HG03135 (cell line): ENCODE measurements at regions not wholly inside any gene's neighbourhood (a gene's known extent, or its start where the extent isn't known, plus 50 kb on each side); places are given as distances from the start of the nearest gene placed in this dataset.

Experiments
- ATAC-seq: cut with Tn5 transposase; IDR thresholded peaks from one replicate; pipeline ENCODE4 v1.9.1; 2021; ENCODE audit warnings: mild to moderate bottlenecking, moderate library complexity; ENCODE audit not compliant: unreplicated experiment

- no peak for ATAC-seq
These were observed 561.2 kb downstream of the HAO1 start for GRCh38 chr20:7378864-7379605.

DNA sequence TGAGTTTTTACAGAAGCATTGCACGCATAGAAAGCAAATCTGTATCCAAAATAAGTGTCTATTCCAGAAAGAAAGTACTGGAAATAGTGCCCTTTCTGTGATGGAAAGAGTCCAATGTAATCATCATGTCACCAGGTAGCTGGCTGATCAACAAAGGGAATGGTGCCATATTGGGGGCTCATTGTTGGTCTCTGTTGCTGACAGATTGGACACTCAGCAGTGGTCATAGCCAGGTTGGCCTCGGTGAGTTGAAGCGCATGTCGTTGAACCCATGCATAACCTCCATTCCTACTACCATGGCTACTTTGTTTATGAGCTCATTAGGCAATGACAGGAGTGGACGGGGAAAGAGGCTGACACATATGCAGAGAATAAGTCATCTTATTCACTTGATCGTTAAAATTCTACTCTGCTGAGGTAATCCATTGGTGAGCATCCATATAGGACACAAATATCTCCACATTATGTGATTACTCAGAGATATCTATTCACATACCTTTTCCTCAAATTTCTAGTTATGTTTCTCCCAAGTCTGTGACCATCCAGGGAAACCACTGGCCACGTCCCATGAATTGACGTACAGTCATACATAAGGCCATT lies 560.5 kb downstream of the HAO1 start:
- ATAC-seq, result no peak

DNA sequence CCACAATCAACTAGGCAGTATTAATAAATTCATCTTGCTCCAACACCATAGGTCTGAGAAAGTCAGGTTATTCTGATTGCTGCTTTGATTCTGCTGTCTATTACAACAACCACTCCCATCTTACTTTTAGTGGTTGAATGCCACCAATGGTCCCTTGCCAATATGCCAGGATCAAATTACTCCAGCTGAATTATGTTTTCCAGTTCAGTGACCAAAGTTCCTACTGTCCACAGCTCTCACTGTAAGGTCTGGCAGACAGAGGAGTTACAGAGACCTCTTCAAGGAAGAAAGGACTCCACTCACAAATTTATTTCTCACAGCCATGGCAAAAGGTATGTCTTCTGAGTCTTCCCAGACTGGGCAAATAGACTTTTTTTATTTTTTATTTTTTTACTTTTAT lies 557.0 kb downstream of the HAO1 start:
- ATAC-seq, result no peak

DNA sequence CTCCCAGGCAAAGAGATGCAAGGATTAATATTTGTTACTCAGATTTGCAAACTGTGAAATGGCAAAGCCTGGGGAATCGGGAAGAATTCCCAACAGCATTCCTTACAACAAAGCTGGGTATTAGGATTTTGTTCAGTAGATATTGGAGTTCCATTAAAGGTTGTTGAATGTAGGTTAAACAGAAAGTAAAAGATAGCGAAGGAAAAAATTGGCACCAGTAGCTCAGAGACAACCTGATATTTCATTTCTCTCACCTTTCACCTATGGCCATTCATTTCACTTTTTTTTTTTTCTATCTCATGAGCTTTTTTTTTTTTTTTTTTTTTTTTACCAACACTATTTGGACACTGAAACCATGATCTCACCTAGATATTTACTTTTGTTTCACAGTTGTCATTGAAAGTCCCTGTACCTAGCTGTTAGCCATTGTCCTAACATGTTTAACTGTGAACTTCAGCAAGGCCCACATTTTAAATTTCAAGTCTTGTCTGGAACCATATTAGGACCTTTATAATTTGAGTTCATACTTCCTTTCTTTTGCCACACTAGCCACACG lies 552.5 kb downstream of the HAO1 start:
- no peak for ATAC-seq

- no peak for ATAC-seq
These were observed 551.0 kb downstream of the HAO1 start for GRCh38 chr20:7389216-7389615.

GRCh38 chr20:7392542-7393206 lies 547.6 kb downstream of the HAO1 start:
- no peak for ATAC-seq

DNA sequence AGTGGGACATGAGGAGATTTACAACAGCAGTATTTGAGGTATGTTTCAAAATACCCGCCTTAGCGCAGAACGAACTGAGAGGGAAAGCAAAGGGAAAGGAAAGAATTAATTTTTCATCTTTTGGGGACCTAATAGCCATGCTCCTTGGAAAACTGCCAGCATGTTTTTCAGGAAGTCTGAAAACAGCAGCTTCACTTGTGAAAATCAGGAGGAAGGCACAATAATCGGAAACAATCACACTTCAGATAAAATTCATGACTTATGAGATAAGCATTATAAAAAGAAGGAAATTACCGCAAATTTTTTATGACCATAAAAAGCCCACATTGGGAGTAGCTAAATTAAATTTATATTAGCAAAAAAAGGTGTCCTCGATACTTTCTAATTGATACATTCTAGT lies 541.1 kb downstream of the HAO1 start:
- no peak for ATAC-seq

DNA sequence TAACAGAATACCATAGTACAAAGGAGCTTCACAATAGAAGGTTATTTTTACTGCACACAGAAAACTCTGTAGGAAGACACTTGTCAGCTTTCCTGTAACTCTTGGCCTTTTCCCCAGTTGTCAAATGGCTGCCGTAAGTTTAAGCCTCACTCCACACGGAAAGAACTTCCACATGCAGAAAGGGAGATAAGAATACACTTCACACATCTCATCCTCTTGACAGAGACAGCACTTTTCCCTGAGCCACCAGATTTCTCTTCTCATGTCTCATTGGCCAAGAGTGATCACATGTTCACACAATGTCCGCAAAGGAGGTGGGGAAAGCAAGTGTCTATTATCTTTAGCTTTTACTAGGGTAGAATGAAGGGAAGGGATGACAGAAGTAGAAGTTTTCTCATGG lies 540.7 kb downstream of the HAO1 start:
- no peak for ATAC-seq

DNA sequence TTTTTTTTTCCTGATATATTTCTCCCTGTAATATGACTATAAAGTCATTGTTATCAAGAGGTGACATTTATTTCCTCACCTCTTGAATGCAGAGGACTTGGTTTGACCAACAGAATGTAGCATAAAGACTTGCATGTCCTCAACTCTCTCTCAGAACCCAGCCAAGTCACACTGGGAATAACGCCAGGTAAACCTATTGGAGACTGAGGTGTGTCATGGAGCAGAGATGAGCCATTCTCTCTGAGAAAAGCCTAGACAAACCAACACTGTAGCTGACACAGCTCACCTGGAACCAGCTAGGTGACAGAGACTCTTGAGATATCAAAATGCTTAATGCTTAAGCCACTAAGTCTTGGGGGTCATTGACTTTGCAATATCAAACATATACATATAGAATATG lies 533.6 kb downstream of the HAO1 start:
- no peak for ATAC-seq

GRCh38 chr20:7410150-7410549 lies 530.1 kb downstream of the HAO1 start:
- no peak for ATAC-seq

GRCh38 chr20:7411075-7411474 lies 529.2 kb downstream of the HAO1 start:
- ATAC-seq, result no peak

- ATAC-seq, result no peak
These were observed 524.8 kb downstream of the HAO1 start for GRCh38 chr20:7415427-7415826.

DNA sequence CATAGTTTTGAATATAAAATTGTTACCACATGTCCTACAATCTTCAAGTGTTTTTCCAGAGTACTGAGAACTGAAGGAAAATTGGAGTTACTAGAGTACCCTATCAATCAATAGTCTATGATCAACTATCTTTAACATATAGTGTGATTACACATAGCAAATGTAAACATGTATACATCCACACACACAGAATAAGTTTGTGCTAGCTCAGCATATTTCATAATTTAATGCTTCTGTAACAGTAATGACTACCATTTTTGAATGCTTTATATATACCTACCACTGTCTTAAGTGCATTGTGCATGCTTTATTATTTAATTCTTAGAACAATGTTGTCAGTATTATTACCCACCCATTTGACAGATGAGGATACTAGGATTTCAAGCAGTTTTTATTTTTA lies 523.9 kb downstream of the HAO1 start:
- ATAC-seq, result no peak

- no peak for ATAC-seq
These were observed 519.9 kb downstream of the HAO1 start for GRCh38 chr20:7420345-7420744.

DNA sequence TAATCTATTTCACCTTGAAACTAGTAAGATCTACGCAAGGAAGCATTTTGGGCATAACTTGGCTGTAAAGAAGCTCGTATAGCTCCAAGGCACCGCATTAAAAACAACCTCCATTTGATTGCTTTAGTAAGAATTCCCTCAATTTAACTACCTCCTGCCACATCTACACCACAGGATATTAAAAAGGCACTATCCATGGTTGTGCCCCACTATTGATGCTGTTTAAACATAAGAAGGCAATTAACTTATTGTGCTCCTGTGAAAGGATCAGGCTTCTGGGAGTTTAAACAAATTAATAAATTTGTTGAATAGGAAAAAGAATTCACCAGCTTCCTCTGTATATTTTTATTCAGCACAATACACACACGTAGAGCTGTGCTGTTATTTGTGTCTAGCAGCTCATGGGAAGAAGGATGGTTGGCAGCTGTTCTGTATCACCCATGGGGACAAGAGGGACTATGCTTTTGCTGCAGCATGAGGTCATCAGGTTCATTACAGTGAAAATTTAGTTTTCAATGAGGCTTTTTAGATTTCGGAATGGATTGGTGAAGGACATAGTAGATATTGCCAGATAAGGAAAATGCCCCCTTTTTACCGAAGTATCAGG lies 513.3 kb downstream of the HAO1 start:
- no peak for ATAC-seq

DNA sequence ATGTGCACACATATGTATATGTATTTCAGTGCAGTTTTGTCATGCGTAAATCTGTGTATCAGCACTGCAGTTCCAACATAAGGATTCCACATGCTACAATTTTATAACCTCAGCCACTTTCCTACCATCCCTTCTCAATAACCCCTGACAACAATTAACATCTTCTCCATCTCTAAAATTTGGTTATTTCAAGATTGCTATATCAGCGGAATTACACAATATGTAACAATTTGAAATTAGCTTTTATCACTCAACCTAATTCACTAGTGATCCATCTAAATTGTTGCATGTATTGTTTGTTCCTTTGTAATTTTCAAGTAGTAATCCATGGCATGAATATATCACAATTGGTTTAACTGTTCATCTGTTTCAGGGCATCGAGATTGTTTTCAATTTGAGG lies 511.3 kb downstream of the HAO1 start:
- ATAC-seq, result no peak

- no peak for ATAC-seq
These were observed 507.6 kb downstream of the HAO1 start for GRCh38 chr20:7432612-7433011.

- ATAC-seq, result no peak
These were observed 502.9 kb downstream of the HAO1 start for GRCh38 chr20:7437311-7437710.

DNA sequence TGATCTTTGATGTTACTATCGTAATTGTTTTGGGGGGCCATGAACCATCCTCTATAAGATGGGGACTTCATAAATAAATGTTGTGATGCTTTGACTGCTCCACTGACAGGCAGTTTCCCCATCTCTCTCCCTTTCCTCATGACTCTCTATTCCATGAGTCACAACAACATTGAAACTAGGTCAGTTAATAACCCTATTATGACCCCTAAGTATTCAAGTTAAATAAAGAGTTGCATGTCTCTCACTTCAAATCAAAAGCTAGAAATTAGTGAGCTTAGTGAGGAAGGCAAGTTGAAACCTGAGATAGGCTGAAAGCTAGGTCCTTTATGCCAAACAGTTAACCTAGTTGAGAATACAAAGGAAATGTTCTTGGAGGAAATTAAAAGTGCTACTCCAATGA lies 491.0 kb downstream of the HAO1 start:
- no peak for ATAC-seq

- no peak for ATAC-seq
These were observed 487.4 kb downstream of the HAO1 start for GRCh38 chr20:7452890-7453289.

GRCh38 chr20:7454047-7454446 lies 486.2 kb downstream of the HAO1 start:
- ATAC-seq, result no peak

GRCh38 chr20:7458459-7458858 lies 481.8 kb downstream of the HAO1 start:
- no peak for ATAC-seq
